ENCODE measurements at regions not wholly inside any gene's neighbourhood (a gene's known extent, or its start where the extent isn't known, plus 50 kb on each side); places are given as distances from the start of the nearest gene placed in this dataset.

DNA sequence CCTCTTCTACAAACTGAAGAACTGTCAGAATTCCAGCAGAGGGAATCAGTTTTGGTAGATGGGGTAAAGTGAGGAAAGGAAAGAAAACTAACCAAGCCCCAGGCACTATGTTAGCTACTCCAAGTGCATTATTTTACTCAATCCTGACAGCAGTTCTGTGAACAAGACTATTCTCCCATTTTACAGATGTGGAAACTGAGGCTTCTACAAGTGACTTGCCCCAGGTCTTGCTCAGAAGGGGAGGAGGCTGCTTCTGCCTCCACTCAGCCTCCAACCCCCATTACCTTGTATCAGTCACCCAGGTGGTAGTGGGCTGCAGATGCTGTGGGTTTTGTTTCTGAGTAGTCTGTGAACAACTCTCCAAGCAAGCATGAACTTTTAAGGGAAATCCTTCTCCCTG, 315.2 kb upstream of the MAF start:
- no peak for DNase-seq (ENCODE audit: low read depth, low spot score)
- TF ChIP-seq, protein P1, sequence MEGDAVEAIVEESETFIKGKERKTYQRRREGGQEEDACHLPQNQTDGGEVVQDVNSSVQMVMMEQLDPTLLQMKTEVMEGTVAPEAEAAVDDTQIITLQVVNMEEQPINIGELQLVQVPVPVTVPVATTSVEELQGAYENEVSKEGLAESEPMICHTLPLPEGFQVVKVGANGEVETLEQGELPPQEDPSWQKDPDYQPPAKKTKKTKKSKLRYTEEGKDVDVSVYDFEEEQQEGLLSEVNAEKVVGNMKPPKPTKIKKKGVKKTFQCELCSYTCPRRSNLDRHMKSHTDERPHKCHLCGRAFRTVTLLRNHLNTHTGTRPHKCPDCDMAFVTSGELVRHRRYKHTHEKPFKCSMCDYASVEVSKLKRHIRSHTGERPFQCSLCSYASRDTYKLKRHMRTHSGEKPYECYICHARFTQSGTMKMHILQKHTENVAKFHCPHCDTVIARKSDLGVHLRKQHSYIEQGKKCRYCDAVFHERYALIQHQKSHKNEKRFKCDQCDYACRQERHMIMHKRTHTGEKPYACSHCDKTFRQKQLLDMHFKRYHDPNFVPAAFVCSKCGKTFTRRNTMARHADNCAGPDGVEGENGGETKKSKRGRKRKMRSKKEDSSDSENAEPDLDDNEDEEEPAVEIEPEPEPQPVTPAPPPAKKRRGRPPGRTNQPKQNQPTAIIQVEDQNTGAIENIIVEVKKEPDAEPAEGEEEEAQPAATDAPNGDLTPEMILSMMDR (IDR thresholded peaks at IDR 0.05; ENCODE audit: insufficient read depth, low read length, missing control alignments): no peak
- ChIA-PET CTCF (interaction anchor here (0.8 kb wide), 1 partner anchor 454 kb away, joined by 3 read pairs; no protein-coding TSS in a partner anchor), POLR2A (no interaction called here)
- H3K4me3 ChIP-seq (ENCODE audit: low read depth, low read length): no peak overlapping the region

DNA sequence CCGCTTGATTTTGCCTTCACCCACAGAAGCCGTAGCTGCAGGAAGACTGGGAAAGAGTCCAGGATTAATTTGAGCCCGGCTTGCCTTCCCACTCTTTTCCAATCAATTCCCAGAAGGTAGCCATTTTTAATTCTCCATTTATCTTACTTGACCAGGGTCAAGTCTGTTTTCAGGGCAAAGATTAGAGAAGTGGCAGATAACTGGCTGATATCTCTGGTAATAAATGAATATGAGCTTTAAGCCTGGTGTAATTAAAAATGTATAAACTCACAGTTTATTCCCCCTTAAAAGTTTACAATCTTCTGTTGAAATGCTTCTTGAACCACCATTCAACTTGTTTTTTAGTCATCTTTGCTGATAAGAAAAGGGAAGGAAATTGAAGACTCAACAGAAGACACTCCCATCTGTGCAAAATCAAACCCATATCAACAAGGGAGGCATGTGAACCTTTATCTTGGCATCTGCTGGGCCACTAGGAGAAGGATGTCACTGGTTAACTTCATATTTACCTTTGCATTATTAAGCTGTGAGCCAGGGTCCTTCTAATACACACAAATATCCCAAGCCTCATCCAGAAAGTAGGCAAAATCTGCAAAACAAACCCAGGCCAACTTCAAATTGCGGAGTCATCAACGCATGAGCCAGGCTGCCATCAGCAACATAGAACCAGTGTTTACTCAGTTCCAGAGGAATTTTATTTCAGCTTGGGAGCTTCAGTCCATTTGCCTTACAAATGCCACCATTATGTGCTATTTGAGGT, 314.6 kb upstream of the MAF start:
- TF ChIP-seq, protein P1 (IDR thresholded peaks at IDR 0.05; ENCODE audit: insufficient read depth, low read length, missing control alignments): no peak
- no peak for DNase-seq (ENCODE audit: low read depth, low spot score)
- ChIA-PET POLR2A (no interaction called here), CTCF (no interaction called here)
- H3K4me3 ChIP-seq (ENCODE audit: low read depth, low read length): no peak overlapping the region

DNA sequence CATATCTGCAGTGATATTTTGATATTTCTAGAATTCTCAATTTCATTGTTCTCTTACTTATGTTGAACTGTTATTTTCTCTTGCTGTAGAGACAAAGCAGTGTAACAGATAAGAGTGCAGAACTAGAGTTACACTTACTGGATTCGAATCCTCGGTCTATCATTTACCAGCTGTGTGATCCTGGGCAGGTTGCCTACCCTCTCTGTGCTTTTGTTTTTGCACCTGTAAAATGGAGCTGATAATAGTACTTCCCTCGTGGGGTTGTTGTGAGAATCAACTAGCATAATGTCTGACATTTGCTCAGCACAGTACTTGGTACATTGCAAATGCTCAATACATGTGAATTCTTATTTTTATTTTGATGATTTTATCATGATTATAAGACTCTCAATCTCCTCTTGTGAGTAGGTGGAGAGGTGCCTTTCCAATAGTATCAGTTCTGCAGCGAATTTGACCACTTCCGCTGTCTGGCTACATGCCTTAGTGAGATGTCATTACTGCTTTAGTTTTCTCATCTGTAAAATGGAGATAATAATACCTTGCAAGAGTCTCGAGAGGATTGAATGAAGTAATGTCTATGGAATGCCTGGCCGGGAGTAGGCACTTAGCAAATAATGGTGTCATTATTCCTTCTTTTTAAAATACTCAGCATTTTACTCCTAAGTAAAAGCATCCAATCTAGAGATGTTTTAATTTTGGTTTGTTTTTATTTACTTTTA, 312.2 kb upstream of the MAF start:
- POLR2A ChIA-PET: no interaction called here
- CTCF ChIA-PET: no interaction called here
- H3K4me3 ChIP-seq (ENCODE audit: low read depth, low read length): no peak overlapping the region
- no peak for DNase-seq (ENCODE audit: low read depth, low spot score)
- TF ChIP-seq, protein P1 (IDR thresholded peaks at IDR 0.05; ENCODE audit: insufficient read depth, low read length, missing control alignments): no peak

GRCh38 chr16:79911660-79912059, 311.1 kb upstream of the MAF start:
- TF ChIP-seq, protein P1 (IDR thresholded peaks at IDR 0.05; ENCODE audit: insufficient read depth, low read length, missing control alignments): no peak

GRCh38 chr16:79909571-79909970, 309.0 kb upstream of the MAF start:
- ChIA-PET POLR2A (no interaction called here), CTCF (no interaction called here)
- TF ChIP-seq, protein P1 (IDR thresholded peaks at IDR 0.05; ENCODE audit: insufficient read depth, low read length, missing control alignments): no peak
- no peak for DNase-seq (ENCODE audit: low read depth, low spot score)
- H3K4me3 ChIP-seq (ENCODE audit: low read depth, low read length): no peak overlapping the region

More at GRCh38 chr16:79911660-79912059, 311.1 kb upstream of the MAF start:
- no peak overlapping the region for H3K4me3 ChIP-seq (ENCODE audit: low read depth, low read length)
- no peak for DNase-seq (ENCODE audit: low read depth, low spot score)
- CTCF ChIA-PET: no interaction called here
- POLR2A ChIA-PET: no interaction called here

GRCh38 chr16:79903471-79903870, 302.9 kb upstream of the MAF start:
- DNase-seq (ENCODE audit: low read depth, low spot score): no peak
- H3K4me3 ChIP-seq (ENCODE audit: low read depth, low read length): no peak overlapping the region
- TF ChIP-seq, protein P1 (IDR thresholded peaks at IDR 0.05; ENCODE audit: insufficient read depth, low read length, missing control alignments): no peak
- ChIA-PET POLR2A (no interaction called here), CTCF (no interaction called here)

All from AG04449 (cell line).